Germinal center (tissue), 1 donor: ENCODE measurements at regions not wholly inside any gene's neighbourhood (a gene's known extent, or its start where the extent isn't known, plus 50 kb on each side); places are given as distances from the start of the nearest gene placed in this dataset.
"Not testable (repeated sequence)": the region's sequence is repeated elsewhere in the genome, so short reads cannot be mapped to it uniquely, and the experiment has no call there.

Experiments
- DNase-seq: peaks from one replicate; pipeline ENCODE4 v3.0.0; 2012; ENCODE audit warnings: mixed read lengths, low spot score

DNA sequence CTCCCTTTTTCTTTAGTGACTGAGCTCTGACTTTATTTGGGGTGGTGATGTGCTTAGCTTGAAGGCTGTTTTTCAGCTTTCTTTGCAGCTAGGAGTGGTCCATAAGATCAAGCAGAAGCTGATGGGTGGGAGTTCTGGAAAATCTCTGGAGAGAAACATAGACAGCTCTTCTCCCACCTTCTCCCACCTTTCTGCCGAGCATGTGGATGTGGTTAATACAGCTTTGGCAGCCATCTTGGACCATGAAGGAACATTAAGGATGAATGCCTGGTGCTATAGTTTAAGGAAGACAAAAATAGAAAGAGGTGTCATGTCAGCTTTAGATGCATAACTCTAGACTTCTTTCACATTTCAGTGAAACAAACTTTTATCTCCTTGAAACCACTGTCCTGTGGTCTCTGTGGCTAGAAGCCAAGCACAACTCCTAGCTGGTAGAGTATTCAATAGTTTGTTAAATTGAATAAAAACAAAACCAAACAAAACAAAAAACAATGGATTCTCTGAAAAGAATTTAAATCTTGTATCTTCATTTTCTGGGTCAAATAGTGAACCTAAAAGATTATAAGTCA, 203.6 kb upstream of the SESN3 start:
- no peak for DNase-seq

DNA sequence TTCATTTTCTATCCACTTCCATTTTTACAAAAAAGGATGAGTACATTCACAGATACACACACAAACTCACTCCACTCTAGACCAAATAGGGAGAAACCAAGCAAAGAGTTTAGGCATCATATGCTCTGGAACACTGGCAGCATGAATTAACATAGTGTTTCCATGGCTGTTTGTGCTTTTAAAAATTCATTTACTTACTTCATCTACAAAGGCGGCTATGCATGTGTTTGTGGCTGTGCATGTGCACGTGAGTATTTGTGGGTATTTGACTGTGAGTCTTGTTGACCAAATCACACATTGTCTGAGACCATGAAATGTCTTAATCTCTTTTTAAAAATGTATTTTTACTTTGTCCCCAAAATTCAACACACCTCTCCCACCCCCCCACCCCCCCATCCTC, 203.0 kb upstream of the SESN3 start:
- DNase-seq: no peak

DNA sequence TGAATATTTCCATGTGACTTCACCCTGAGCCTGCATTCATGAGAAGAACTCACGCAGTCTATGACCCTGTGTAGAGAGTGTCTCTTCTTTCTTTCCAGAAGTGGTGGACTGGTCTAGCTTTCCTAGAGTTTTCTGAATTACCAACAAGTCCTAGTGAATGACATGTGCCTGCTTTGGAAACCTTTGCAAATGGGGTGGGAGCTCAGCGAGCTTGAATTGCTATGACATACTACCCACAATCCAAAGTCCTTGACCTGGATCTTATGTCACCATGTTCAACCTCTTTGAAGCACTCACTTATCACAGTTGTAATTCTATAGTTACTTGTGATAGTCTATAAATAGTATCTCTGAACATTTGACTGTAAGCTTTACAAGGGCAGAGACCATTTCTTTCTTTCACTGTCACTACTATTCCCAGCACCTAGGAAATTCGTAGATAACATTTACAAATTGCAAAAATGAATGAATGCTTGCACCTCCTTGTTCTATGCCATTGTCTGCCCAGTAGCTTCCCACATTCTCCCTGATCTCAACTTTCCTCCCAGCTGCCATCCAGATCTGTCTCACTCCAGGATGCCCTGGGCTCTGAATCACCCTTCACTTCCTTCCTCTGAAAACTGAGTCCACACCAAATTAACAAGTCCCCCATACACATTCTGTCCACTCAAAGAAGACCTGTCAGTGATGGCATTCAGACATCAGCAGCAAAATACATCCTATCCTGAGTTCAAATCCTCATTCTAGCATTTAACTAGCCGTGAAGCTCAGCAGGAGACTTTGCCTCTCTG, 201.9 kb upstream of the SESN3 start:
- DNase-seq: no peak

DNA sequence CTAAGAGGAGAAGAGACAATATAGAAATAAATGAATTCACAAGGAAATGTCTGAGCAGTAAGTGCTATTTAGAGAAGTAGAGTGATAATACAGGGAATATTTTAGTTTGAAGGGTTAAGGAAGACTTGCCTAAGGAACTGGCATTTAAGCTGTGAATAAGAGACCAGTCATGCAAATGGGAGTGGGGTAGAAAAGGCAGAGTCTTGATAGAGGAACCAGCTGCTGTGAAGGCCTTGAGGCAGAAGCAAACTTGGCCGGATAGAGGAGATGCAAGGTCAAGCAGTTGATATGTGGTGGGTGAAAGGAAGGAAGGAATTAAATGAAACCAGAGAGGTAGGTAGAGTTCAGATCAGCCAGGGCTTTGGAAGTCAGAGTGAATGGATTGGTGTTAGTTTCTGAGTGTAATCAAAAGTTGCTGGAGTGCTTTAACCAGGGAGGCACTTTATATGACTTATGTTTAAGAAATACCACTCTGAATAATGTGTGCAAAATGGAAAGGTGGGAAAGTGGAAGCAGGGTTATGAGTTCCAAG, 198.4 kb upstream of the SESN3 start:
- DNase-seq: no peak

DNA sequence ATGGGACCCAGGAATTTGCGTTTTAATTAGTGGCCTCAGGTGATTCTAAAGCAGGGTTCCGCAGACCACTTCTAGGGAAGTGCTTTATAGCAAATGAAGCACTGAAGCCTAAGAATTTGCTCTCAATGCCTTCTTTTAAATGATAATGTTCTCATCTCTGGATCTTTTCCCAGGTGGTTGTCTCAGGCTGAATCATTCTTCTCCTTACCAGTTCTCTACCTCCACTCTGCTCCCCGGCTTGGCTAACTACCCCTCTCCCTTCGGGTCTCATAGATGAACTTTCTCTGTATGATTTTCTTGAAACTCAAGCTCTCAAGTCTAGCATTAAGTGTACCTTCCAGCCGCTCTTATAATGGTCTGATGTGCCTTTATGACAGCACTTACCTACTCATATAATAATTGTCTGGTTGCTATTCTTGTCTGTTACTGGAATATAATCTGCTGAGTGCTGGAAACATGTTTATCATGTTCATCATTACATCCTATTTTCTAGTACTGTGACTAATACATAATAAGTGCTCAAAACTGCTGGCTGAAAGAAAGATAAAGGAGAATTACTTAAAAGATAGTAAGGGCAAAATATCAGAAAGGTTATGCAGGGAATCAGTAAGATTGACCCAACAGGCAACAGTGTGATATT, 195.9 kb upstream of the SESN3 start:
- DNase-seq: no peak

DNA sequence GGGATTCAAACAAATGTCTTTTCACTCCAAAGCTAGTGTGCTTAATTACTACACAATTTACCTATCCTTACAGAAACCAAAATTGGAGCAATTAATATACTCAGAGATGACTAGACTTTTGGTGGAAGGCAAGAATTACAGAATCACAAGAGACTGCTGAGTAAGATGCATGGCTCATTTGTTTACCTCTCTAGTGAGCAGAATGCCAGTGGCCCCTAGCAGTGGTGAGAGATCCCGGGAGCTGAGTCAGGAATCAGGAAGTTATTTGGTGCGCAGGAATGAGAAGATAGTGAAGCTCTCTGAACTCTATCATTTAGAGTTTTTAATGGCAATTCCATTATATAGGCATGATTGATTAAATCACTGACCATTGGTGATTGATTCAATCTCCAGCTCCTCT, 188.9 kb upstream of the SESN3 start:
- DNase-seq: no peak

DNA sequence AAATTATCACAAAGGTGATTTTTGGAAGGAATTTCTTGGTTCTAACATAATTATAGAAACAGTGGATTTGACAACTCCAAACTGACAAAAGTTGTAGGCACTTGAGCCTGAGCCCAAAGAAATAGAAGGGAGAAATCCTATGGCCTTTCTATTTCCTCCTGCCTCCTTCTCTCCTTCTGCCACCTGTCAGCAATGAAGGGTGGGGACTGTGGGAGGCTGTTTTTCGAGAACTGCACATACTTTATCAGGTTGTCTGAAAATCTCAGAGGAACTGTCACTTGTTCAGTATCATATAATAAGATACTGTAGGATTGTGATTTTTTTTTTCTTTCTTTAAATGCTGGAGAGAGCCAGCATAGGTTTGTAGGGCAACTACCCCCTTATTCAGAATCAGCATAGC, 187.9 kb upstream of the SESN3 start:
- no peak for DNase-seq

DNA sequence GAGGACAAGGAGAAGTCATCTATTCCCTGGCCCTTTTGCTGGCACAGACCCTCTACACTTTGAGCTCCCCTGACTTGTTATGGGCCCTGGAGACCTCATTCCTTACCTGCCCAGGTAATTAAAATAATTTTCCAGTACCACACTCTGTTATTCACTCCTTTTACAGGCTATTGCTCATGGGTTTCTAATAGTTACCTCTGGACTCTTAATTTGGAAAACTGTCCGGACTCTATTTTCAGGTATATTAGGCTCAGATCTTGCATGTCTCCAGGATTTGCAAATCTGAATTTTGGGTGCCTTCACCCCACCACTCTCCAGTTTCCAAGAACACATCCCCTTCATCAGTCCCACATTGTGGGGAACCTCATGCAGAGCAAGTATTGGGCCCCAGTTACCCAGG, 186.8 kb upstream of the SESN3 start:
- DNase-seq: no peak

DNA sequence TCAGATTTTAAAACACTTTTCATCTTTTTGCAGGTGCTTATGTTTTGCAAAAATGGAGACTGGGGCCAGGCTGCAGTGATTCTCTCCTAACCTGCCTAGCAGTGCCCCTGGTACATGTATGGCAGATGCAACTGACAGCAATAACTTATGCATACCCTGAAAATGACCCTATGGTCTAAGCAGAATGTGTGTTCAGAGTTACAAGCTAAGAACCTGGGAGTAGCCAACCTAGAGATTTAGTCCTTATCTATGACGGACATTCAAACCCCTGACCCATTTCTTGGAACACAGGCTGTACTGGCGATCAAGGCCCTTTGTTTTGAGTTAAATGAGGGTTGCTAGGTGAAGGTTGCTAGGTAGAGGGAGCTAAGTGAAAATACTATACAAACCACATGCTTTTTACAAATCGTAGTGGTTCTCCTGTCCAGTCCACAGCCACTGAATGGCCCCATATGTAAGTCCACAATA, 184.9 kb upstream of the SESN3 start:
- no peak for DNase-seq

DNA sequence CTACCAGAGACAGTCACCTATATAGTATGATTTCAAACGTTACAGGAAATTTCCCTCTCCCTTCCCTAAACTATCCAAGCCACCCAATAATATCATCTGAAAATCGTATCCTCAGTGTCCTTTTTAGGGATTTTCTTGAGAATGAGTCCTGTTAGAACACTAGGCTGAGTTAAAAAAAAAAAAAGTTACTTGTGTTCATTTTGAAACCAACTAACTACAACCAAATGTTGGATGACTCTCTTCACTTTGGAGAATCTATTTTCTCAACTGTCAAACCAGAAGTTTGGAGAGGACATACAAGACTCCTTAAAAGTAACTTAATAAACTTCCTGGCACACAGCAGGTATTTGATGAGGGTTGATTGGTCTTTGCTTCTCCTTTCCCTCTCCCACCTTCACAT, 183.2 kb upstream of the SESN3 start:
- DNase-seq: no peak

DNA sequence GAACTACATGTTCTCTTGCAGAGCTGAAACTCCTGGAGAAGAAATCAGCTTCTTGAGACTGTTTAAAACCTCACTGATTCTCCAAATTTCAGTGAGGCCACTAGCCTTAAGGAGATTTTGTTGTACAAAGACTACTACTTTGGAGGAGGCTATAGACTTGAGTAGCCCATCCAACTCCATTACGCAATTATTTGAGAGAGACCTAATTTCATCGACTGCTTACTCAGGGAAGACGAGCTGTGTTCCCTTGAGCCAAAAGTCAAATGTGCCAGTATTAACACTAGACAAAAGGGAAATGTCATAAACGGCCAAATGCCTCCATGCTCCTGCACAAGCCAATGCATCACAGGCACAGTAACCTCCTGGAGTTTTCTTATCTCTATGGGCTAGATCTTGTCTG, 182.8 kb upstream of the SESN3 start:
- no peak for DNase-seq

DNA sequence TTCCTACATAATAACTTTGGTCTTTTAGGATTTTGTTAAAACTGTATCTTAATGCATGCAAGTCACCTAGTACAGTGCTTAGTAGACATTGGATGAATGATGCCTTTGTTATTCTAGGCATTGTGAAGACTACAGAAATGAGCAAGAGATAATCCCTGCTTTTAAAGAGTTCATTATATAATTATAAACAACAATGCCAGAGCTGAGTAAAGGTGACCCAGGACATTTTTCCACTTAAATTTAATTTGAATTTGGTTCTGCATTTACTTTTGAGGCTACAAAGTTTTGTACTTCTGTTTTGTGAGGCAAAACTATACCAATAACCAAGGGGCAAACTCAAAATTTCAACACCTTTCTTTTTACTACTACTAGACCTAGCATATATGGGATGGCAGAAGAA, 182.0 kb upstream of the SESN3 start:
- no peak for DNase-seq

DNA sequence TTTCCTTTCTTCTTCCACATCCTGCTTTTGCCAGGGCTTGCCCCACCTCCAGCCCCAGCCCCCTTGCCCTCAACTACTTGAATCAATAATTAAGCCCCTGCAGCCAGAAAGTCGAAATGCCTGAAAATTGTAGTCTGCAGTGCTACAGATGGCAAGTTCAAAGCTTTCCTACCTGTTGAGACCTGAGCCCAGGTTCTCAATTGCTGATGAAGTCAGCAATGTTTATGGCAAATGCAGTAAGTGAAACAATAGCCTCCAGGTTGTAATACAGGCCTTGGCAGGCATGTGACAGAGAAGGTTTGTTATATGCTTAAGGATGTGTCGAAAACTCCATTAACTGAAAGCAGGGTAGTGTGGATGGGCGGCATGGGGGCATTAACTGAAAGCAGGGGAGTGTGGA, 181.1 kb upstream of the SESN3 start:
- DNase-seq: no peak

DNA sequence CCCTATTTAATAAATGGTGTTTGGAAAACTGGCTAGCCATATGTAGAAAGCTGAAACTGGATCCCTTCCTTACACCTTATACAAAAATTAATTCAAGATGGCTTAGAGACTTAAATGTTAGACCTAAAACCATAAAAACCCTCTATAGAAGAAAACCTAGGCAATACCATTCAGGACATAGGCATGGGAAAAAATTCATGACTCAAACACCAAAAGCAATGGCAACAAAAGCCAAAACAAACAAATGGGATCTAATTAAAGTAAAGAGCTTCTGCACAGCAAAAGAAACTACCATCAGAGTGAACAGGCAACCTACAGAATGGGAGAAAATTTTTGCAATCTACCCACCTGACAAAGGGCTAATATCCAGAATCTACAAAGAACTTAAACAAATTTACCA, 179.7 kb upstream of the SESN3 start:
- not testable (repeated sequence) for DNase-seq

DNA sequence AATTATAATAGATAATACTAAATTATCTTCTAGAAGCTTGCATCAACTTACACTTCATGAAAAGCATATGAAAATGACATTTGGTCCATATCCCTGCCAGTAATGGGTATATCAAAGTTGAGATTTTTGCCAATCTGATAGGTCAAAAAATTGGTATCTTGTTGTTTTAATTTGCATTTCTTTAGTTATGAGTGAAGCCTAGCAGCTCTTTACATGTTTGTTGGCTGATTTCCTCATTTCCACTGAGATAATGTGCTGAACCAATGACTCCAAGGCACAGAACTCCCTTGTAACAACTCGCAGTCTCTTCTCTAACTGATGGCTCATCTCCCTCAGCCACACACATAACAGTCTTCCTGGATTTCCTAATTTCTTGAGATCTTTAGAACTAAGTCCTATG, 175.3 kb upstream of the SESN3 start:
- DNase-seq: no peak

DNA sequence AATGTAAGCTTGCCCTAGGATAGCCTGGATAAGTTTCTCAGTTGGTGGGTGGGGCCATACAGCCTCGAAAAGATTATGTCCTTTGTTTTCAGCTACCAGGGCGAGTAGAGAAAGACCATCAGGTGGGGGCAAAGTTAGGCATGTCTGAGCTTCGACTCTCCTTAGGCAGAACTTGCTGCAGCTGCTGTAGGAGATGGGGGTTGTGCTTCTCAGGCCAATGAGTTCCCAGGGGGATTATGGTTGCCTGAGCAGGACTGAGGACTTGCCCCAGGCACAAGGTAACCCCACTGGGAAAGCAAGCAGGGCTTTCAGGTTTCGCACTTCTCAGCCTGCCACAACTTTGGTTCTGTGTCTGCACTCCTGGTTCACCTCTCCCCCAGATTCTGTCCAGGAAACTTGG, 173.4 kb upstream of the SESN3 start:
- no peak for DNase-seq

DNA sequence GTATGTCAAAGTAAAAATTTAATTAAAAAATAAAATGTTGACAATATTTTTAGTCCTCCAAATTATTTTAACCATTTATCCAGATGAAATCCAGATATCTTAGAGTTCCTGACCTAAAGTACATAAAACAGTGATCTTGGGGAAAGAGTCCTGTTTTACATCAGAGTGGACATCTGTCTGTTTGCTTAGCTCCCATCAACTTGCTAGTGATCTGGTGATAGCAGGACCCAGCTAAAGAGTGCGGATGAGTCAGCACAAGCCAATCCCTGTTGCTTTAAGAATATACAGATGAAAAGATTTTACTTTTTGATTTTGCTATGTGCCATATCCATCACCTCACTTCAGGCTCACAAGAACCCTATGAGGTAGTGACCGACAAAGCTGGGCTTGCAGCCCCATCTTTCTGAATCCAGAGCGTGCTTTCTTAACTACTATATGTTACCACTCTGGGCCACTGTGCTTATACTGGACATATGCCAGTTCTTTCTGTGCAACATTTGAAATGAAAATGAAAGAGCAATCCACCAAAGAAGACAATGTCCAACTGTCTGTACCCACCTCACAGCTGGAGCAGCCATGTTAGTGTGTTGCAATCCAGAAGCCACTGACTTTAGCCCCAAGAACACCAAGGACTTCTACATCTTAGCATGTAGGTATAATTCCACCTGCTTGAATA, 167.6 kb upstream of the SESN3 start:
- DNase-seq: no peak

DNA sequence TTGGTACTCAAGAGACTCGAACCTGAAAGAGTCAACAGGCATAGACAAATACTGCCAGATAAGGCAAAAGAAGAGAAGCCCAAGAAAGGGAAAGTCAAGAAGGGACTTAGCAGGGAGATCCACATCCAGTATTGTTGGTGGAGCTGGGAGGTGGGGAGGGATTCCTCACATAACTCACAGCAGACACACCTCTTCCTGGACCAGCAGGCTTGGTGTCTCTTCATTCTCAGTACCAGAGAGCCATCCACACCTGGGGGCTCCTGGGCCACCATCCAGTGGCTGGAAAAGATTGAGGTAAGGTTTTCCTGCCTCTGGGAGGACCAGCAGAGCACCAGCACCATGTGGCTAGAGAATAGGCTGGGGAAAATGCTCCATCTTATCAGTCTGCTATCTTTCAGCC, 161.6 kb upstream of the SESN3 start:
- DNase-seq: no peak

DNA sequence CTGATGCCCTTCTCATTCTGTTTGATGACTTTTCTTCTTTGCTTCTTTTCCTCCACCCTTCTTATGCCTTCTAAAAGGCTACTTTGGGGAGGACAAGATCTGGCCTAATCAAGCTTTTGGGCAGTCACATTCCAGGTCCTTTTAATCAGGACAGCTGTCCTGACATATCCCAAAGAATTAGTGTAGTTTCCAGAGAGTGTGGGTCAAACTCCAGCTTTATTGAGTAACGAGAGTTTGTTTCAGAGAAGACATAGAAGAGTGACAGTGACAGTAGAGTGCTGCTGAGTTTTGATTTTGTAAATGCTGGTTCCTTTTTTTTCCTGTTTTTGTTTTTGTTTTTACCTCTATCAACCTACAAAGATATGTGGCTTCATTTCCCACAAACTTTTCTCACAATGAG, 158.4 kb upstream of the SESN3 start:
- no peak for DNase-seq

DNA sequence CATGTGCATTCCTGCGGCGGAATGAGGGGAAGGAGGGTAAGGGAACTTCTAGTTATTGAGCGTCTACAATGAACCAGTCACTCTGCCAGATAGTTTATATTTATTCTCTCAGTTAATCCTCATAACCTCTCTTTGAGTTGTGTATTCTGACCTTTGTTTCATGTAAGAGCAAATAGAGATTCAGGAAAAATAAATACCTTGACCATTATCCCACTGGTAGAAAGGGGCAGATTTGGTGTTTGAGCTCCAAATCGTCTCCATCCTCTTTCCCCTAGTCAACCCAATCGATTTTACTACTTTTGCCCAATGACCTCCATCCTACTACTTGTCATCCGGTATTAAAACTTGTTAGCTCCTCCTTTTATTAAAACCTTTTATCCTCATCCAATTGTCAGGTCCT, 157.1 kb upstream of the SESN3 start:
- DNase-seq: no peak

DNA sequence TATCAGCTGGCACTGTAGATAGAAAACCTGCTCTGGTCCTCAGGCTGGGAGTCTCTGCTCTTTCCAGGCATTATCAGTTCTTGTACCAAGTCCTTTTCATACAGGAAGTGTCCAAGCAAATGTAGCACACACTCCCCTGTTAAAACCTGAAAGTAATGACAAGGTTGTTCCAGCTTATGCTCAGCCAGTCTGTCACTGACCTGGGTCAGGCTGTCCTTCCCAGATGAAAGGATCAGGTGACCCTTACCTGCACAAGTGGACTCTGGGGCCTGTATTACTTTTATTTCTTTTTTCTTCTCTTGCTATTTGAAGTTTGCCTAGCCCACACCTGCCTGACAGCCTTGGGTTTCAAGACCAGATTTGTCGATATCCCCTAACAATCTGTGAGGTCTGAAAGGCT, 156.3 kb upstream of the SESN3 start:
- no peak for DNase-seq

DNA sequence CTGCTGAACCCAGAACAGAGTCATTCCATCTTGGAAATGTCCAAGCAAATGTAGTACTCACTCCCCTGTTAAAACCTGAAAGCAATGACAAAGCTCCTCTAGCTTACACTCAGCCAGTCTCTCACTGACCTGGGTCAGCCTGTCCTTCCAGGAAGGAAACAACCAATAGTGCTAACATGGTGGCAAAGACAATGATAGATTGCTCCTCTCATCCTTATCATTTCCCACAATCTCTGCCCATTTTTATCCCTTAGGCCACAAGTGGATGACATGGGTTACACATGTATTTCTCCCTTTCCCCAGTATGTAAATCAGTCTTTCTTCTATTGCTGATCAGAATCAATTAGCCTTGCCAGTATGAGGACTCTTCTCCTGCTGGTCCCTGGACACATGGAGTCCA, 154.6 kb upstream of the SESN3 start:
- no peak for DNase-seq

DNA sequence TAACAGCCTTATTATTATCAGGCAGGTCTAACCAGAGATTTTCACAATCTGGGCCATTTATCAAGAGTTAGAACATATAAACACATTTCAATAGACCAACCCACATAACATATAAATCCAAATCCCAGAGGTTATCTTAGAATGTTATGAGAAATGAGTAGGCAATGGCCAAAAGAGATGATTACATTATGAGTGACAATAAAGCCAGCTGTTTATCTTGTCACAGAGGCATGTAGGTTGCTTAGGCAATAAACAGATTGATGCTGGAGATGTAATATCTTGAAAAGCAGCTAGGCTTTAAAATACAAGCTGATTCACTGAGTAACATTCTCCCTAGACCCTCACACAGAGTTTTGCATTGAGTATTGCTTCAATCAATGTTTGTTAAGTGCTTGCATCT, 148.5 kb upstream of the SESN3 start:
- no peak for DNase-seq
